GM23248 (cell line): ENCODE measurements at regions not wholly inside any gene's neighbourhood (a gene's known extent, or its start where the extent isn't known, plus 50 kb on each side); places are given as distances from the start of the nearest gene placed in this dataset.

Source experiments
- DNase-seq: peaks from one replicate; pipeline ENCODE4 v3.0.0-alpha.2; 2015
- H2AFZ ChIP-seq: fragments of 200-600 bp; sonication (generic); 2 replicates; pipeline ENCODE4 v1.6.1; 2016; ENCODE audit warnings: antibody characterized with exemption
- H3F3A ChIP-seq: fragments of 200-600 bp; sonication (generic); 2 replicates; pipeline ENCODE4 v1.6.1; 2016; ENCODE audit warnings: mild to moderate bottlenecking, antibody characterized with exemption, mixed run types; ENCODE audit not compliant: insufficient read depth
- H3K27ac ChIP-seq: fragments of 200-600 bp; sonication (generic); 2 replicates; pipeline ENCODE4 v1.5.1; 2016; ENCODE audit warnings: mild to moderate bottlenecking
- H3K27me3 ChIP-seq: fragments of 200-600 bp; sonication (generic); replicated peaks from 2 replicates; pipeline ENCODE4 v1.6.1; 2016; ENCODE audit warnings: mild to moderate bottlenecking; ENCODE audit not compliant: insufficient read depth
- H3K36me3 ChIP-seq: fragments of 200-600 bp; sonication (generic); 2 replicates; pipeline ENCODE4 v1.6.1; 2016; ENCODE audit warnings: low read depth, mild to moderate bottlenecking
- H3K4me1 ChIP-seq: fragments of 200-600 bp; sonication (generic); 2 replicates; pipeline ENCODE4 v1.6.1; 2016; ENCODE audit warnings: mild to moderate bottlenecking; ENCODE audit not compliant: insufficient read depth
- H3K4me2 ChIP-seq: fragments of 200-600 bp; sonication (generic); one replicate; pipeline ENCODE4 v1.6.1; 2016; ENCODE audit warnings: mild to moderate bottlenecking; ENCODE audit not compliant: unreplicated experiment
- H3K4me3 ChIP-seq: fragments of 200-600 bp; sonication (generic); 2 replicates; pipeline ENCODE4 v1.5.1; 2016; ENCODE audit warnings: mild to moderate bottlenecking
- H3K79me2 ChIP-seq: fragments of 200-600 bp; sonication (generic); 2 replicates; pipeline ENCODE4 v1.6.1; 2016; ENCODE audit warnings: mild to moderate bottlenecking; ENCODE audit not compliant: insufficient read depth
- H3K9ac ChIP-seq: fragments of 200-600 bp; sonication (generic); 2 replicates; pipeline ENCODE4 v1.6.1; 2016; ENCODE audit warnings: mild to moderate bottlenecking
- H3K9me2 ChIP-seq: fragments of 200-600 bp; sonication (generic); 2 replicates; pipeline ENCODE4 v1.6.1; 2016; ENCODE audit warnings: mixed run types, mild to moderate bottlenecking, moderate library complexity; ENCODE audit not compliant: insufficient read depth
- H3K9me3 ChIP-seq: fragments of 200-600 bp; sonication (generic); one replicate; pipeline ENCODE4 v1.6.1; 2017; ENCODE audit warnings: low read depth
- H4K20me1 ChIP-seq: fragments of 200-600 bp; sonication (generic); 2 replicates; pipeline ENCODE4 v1.6.0; 2016; ENCODE audit not compliant: insufficient read depth
- EZH2 ChIP-seq: fragments of 200-600 bp; sonication (generic); IDR thresholded peaks from 2 replicates; pipeline ENCODE4 v1.6.1; 2018; ENCODE audit warnings: antibody characterized with exemption, mild to moderate bottlenecking; ENCODE audit not compliant: insufficient read depth, poor library complexity, severe bottlenecking
- EZH2phosphoT487 ChIP-seq: fragments of 200-600 bp; sonication (generic); IDR thresholded peaks from 2 replicates; pipeline ENCODE4 v1.6.1; 2018; ENCODE audit warnings: antibody characterized with exemption, moderate library complexity, mild to moderate bottlenecking, low read depth; ENCODE audit not compliant: insufficient read depth
- WGBS, 2 experiments: methylation state at CpG; one replicate each; pipeline ENCODE4 v1.1.6; 2015 to 2017; ENCODE audit warnings: low lambda C conversion rate in 2 of 2, low coverage in 1 of 2; ENCODE audit errors: missing lambda C conversion rate in 2 of 2; 5-methylcytosine and 5-hydroxymethylcytosine counted together
- in situ Hi-C: fragments of 300-500 bp; cut with MboI; formaldehyde crosslinking; loops from 2 replicates; pipeline ENCODE4 v1.15.0; 2020

- Histone ChIP-seq H3K4me3 (no peak overlapping the region), H3F3A (peaks cover 10% of the 10 kb centered on the region), H3K9ac (no peak overlapping the region), H3K27me3 (no peaks in the 10 kb centered on the region), H3K9me3 (no peaks in the 10 kb centered on the region), H3K9me2 (no peaks in the 10 kb centered on the region), H3K79me2 (no peaks in the 10 kb centered on the region), H3K4me2 (no peak overlapping the region), H4K20me1 (no peaks in the 10 kb centered on the region), H3K27ac (no peak overlapping the region), H3K36me3 (no peaks in the 10 kb centered on the region), H3K4me1 (peaks cover 15% of the 10 kb centered on the region), H2AFZ (no peak overlapping the region)
- 80 to 87% methylated on average over 3 of the region's 3 CpGs for WGBS, 2 experiments
- in situ Hi-C loops: no loop called here
- no peak for TF ChIP-seq EZH2phosphoT487
- TF ChIP-seq EZH2: no peak
- no peak for DNase-seq
These were observed 162.0 kb downstream of the REEP3 start for GRCh38 chr10:63683223-63683622.

GRCh38 chr10:63683686-63684085 lies 162.5 kb downstream of the REEP3 start:
- in situ Hi-C loops: no loop called here
- Histone ChIP-seq H3K4me1 (peaks cover 15% of the 10 kb centered on the region), H3K4me2 (no peak overlapping the region), H3K79me2 (no peaks in the 10 kb centered on the region), H2AFZ (no peak overlapping the region), H3K9ac (no peak overlapping the region), H3F3A (peaks cover 10% of the 10 kb centered on the region), H3K9me2 (no peaks in the 10 kb centered on the region), H3K4me3 (no peak overlapping the region), H3K9me3 (no peaks in the 10 kb centered on the region), H4K20me1 (no peaks in the 10 kb centered on the region), H3K36me3 (no peaks in the 10 kb centered on the region), H3K27me3 (no peaks in the 10 kb centered on the region), H3K27ac (no peak overlapping the region)
- 94% methylated on average over 9 of the region's 9 CpGs for whole genome bisulfite sequencing, 2 experiments
- TF ChIP-seq EZH2phosphoT487: no peak
- DNase-seq: no peak

- H3K27me3 ChIP-seq: no peaks in the 10 kb centered on the region
- H3F3A ChIP-seq: peaks cover 10% of the 10 kb centered on the region
- H3K4me1 ChIP-seq: peaks cover 15% of the 10 kb centered on the region
- H3K4me3 ChIP-seq: no peak overlapping the region
- no peak overlapping the region for H2AFZ ChIP-seq
- H3K4me2 ChIP-seq: no peak overlapping the region
- no peak overlapping the region for H3K9ac ChIP-seq
- no peaks in the 10 kb centered on the region for H4K20me1 ChIP-seq
- H3K36me3 ChIP-seq: no peaks in the 10 kb centered on the region
- no peaks in the 10 kb centered on the region for H3K79me2 ChIP-seq
- H3K9me2 ChIP-seq: no peaks in the 10 kb centered on the region
- H3K27ac ChIP-seq: no peak overlapping the region
- 80 to 83% methylated on average over 6 of the region's 6 CpGs for whole genome bisulfite sequencing, 2 experiments
- in situ Hi-C loops: no loop called here
- TF ChIP-seq EZH2phosphoT487 (no peak), EZH2 (no peak)
- no peaks in the 10 kb centered on the region for H3K9me3 ChIP-seq
- DNase-seq: no peak
These were observed 163.2 kb downstream of the REEP3 start for GRCh38 chr10:63684257-63684936.

- H3K9ac ChIP-seq: no peak overlapping the region
- DNase-seq: no peak
- H3K36me3 ChIP-seq: no peaks in the 10 kb centered on the region
- TF ChIP-seq EZH2 (no peak), EZH2phosphoT487 (no peak)
- no peak overlapping the region for H3K4me3 ChIP-seq
- H3K4me1 ChIP-seq: no peaks in the 10 kb centered on the region
- H4K20me1 ChIP-seq: no peaks in the 10 kb centered on the region
- no peaks in the 10 kb centered on the region for H3K9me3 ChIP-seq
- no peak overlapping the region for H3K4me2 ChIP-seq
- in situ Hi-C loops: no loop called here
- no peaks in the 10 kb centered on the region for H3F3A ChIP-seq
- no peaks in the 10 kb centered on the region for H3K79me2 ChIP-seq
- no peaks in the 10 kb centered on the region for H3K9me2 ChIP-seq
- H2AFZ ChIP-seq: no peak overlapping the region
- no peaks in the 10 kb centered on the region for H3K27me3 ChIP-seq
- no peak overlapping the region for H3K27ac ChIP-seq
These were observed 168.6 kb downstream of the REEP3 start for GRCh38 chr10:63689768-63690167.
